ENCODE measurements at regions not wholly inside any gene's neighbourhood (a gene's known extent, or its start where the extent isn't known, plus 50 kb on each side); places are given as distances from the start of the nearest gene placed in this dataset.

DNA sequence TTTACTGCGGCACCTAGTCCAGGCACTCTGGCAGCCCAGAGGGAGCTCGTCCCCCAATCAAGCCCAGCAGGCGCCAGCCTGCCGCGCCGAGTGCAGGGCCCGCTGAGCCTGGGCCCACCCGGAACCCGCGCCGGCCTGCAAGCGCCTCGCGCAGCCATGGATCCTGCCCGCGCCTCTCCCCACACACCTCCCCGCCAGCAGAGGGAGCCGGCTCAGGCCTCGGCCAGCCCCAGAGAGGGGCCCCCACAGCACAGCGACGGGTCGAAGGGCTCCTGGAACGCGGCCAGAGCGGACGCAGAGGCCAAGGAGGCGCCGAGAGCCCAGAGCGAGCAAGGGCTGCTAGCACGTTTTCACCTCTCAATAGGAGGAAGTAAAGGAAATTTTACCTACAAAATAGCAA lies 767.0 kb downstream of the MRPL39 start:
- no peak overlapping the region for H2BK15ac ChIP-seq (ENCODE audit: low read depth, low read length)
- H2AK5ac ChIP-seq (ENCODE audit: low read depth, low read length) = no peak overlapping the region
- dilution Hi-C loops (cut with HindIII; ENCODE audit: low sequenced_read_pairs, unreplicated experiment) (no loop called here), intact Hi-C loops (cut with micrococcal nuclease) (no loop called here), in situ Hi-C loops (cut with MboI; ENCODE audit: low sequenced_read_pairs) (no loop called here)
- H3K9ac ChIP-seq (ENCODE audit: low read depth, low read length) = no peak overlapping the region
- no peak overlapping the region for H4K91ac ChIP-seq (ENCODE audit: insufficient read depth, low read depth, low read length)
- no peak overlapping the region for H3K18ac ChIP-seq (ENCODE audit: low read depth, low read length)
- no peak overlapping the region for H2AFZ ChIP-seq (replicated peaks; ENCODE audit: low read length, poor library complexity)
- H3K79me1 ChIP-seq (ENCODE audit: low read depth in 1 of 2, low read length in 2 of 2) = no peaks in the 10 kb centered on the region
- POLR2A ChIA-PET (ENCODE audit: unreplicated experiment) = no interaction called here
- H3K14ac ChIP-seq (replicated peaks; ENCODE audit: low read depth, low read length) = no peak overlapping the region
- no peaks in the 10 kb centered on the region for H3K4me1 ChIP-seq (ENCODE audit: control insufficient read depth, insufficient read depth, low read length)
- H2BK20ac ChIP-seq (ENCODE audit: low read depth, low read length) = no peak overlapping the region
- CTCF ChIA-PET = no interaction called here
- H3K4me2 ChIP-seq (ENCODE audit: low read depth, low read length) = no peak overlapping the region
- BruUV-seq (replicated peaks) = no TSS peak
- no peak overlapping the region for H4K5ac ChIP-seq (ENCODE audit: low read depth, low read length)
- no peaks in the 10 kb centered on the region for H4K20me1 ChIP-seq (ENCODE audit: insufficient read depth, low read length)
- TF ChIP-seq FOS (IDR thresholded peaks at IDR 0.05; ENCODE audit: low read depth, low read length) (no peak), MXI1 (IDR thresholded peaks at IDR 0.05; ENCODE audit: borderline replicate concordance, low read depth, low read length) (no peak), RAD21 (IDR thresholded peaks at IDR 0.05; ENCODE audit: low read length) (no peak), RCOR1 (IDR thresholded peaks at IDR 0.05; ENCODE audit: insufficient replicate concordance, low read length) (no peak), CEBPB (IDR thresholded peaks at IDR 0.05; ENCODE audit: low read depth, low read length) (no peak), MAZ (IDR thresholded peaks at IDR 0.05; ENCODE audit: borderline replicate concordance, low read depth, low read length) (no peak), POLR2A (IDR thresholded peaks at IDR 0.05; ENCODE audit: low read depth, low read length) (no peak)
- TF ChIP-seq, protein P1, sequence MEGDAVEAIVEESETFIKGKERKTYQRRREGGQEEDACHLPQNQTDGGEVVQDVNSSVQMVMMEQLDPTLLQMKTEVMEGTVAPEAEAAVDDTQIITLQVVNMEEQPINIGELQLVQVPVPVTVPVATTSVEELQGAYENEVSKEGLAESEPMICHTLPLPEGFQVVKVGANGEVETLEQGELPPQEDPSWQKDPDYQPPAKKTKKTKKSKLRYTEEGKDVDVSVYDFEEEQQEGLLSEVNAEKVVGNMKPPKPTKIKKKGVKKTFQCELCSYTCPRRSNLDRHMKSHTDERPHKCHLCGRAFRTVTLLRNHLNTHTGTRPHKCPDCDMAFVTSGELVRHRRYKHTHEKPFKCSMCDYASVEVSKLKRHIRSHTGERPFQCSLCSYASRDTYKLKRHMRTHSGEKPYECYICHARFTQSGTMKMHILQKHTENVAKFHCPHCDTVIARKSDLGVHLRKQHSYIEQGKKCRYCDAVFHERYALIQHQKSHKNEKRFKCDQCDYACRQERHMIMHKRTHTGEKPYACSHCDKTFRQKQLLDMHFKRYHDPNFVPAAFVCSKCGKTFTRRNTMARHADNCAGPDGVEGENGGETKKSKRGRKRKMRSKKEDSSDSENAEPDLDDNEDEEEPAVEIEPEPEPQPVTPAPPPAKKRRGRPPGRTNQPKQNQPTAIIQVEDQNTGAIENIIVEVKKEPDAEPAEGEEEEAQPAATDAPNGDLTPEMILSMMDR (conservative IDR thresholded peaks at IDR 0.05; ENCODE audit: low read depth, low read length) = no peak
- no peak overlapping the region for H3K23ac ChIP-seq (ENCODE audit: low read depth, low read length)
- no peaks in the 10 kb centered on the region for H3K9me1 ChIP-seq (ENCODE audit: insufficient read depth, low read length)
- no peak overlapping the region for H2BK5ac ChIP-seq (ENCODE audit: low read depth, low read length, poor library complexity, severe bottlenecking)
- ATAC-seq (ENCODE audit: low read depth) (no peak), DNase-seq (no peak)
- H3K4me3 ChIP-seq (ENCODE audit: insufficient read depth, low read depth, low read length) = no peak overlapping the region
- no peak overlapping the region for H2BK120ac ChIP-seq (ENCODE audit: low read depth, low read length)
- no peak overlapping the region for H2AK9ac ChIP-seq (replicated peaks; ENCODE audit: low read depth, low read length, poor library complexity)
- no peaks in the 10 kb centered on the region for H3K27me3 ChIP-seq (ENCODE audit: control insufficient read depth, insufficient read depth, low read length)
- H3K9me3 ChIP-seq (ENCODE audit: control insufficient read depth, insufficient read depth, low read length) = peaks cover 6% of the 10 kb centered on the region; the same call in 1 of the 2 replicates
- no peaks in the 10 kb centered on the region for H3K36me3 ChIP-seq (ENCODE audit: control insufficient read depth, insufficient read depth, low read length)
- no peak overlapping the region for H3K27ac ChIP-seq (ENCODE audit: insufficient read depth, low read length)
- no peak overlapping the region for H3K56ac ChIP-seq (ENCODE audit: extremely low read depth, insufficient read depth, low read length)
- WGBS, 2 experiments (ENCODE audit: extremely low coverage in 2 of 2, insufficient read length in 1 of 2) = no CpG with 5 or more reads among the region's 30 CpGs
- no peak overlapping the region for H4K8ac ChIP-seq (ENCODE audit: low read depth in 2 of 2, low read length in 2 of 2)
- H3K4ac ChIP-seq (ENCODE audit: low read depth, low read length) = no peak overlapping the region

All from IMR-90 (cell line).